OCI-LY3 (cell line): ENCODE measurements at regions not wholly inside any gene's neighbourhood (a gene's known extent, or its start where the extent isn't known, plus 50 kb on each side); places are given as distances from the start of the nearest gene placed in this dataset.

Experiments
- H2AFZ ChIP-seq: fragments of 200-600, 300-600 bp; shearing (Covaris generic); 2 replicates; pipeline ENCODE4 v1.6.0; 2014; ENCODE audit warnings: antibody characterized with exemption, low read depth, low read length
- H3K27ac ChIP-seq: fragments of 200-600, 300-600 bp; sonication (generic); 2 replicates; pipeline ENCODE4 v1.5.1; 2014; ENCODE audit warnings: mild to moderate bottlenecking, low read length, moderate library complexity, mixed read lengths
- H3K27me3 ChIP-seq: fragments of 200-600, 300-600 bp; sonication (generic); 2 replicates; pipeline ENCODE4 v1.6.1; 2014; ENCODE audit warnings: low read depth, low read length, mixed read lengths
- H3K36me3 ChIP-seq: fragments of 200-600, 300-600 bp; sonication (generic); replicated peaks from 2 replicates; pipeline ENCODE3; 2014; ENCODE audit warnings: low read depth, low read length, mixed read lengths
- H3K4me1 ChIP-seq: fragments of 300-600, 200-600 bp; sonication (generic); 2 replicates; pipeline ENCODE4 v1.6.1; 2014; ENCODE audit warnings: low read length, mixed read lengths
- H3K4me2 ChIP-seq: fragments of 200-600, 300-600 bp; sonication (generic); 2 replicates; pipeline ENCODE4 v1.6.1; 2014; ENCODE audit warnings: low read length, mixed read lengths
- H3K4me3 ChIP-seq: fragments of 300-600, 200-600 bp; sonication (generic); 2 replicates; pipeline ENCODE4 v1.5.1; 2014; ENCODE audit warnings: antibody characterized with exemption, mild to moderate bottlenecking, low read length, moderate library complexity
- H3K79me2 ChIP-seq: fragments of 300-600, 200-600 bp; shearing (Covaris generic); 2 replicates; pipeline ENCODE4 v1.6.1; 2014; ENCODE audit warnings: mild to moderate bottlenecking, low read length, mixed read lengths
- H3K9ac ChIP-seq: fragments of 300-600, 200-600 bp; shearing (Covaris generic); 2 replicates; pipeline ENCODE4 v1.6.0; 2014; ENCODE audit warnings: mild to moderate bottlenecking, low read length, moderate library complexity
- H3K9me3 ChIP-seq: fragments of 200-600, 300-600 bp; shearing (Covaris generic); 2 replicates; pipeline ENCODE4 v1.6.1; 2014; ENCODE audit warnings: low read length, mixed read lengths; ENCODE audit not compliant: insufficient read depth
- H4K20me1 ChIP-seq: fragments of 200-600, 300-600 bp; sonication (generic); 2 replicates; pipeline ENCODE4 v1.6.1; 2016; ENCODE audit warnings: low read length, mixed read lengths; ENCODE audit not compliant: insufficient read depth
- CTCF ChIP-seq: fragments of 200-600, 300-600 bp; sonication (generic); IDR thresholded peaks from 2 replicates; pipeline ENCODE4 v1.5.1; 2014; ENCODE audit warnings: antibody characterized with exemption, low read length, low read depth
- EZH2phosphoT487 ChIP-seq: fragments of 200-600 bp; shearing (Covaris generic); IDR thresholded peaks from 2 replicates; pipeline ENCODE4 v1.6.1; 2018; ENCODE audit warnings: antibody characterized with exemption, mixed run types, low read depth

GRCh38 chr5:90306613-90307012 lies 102.9 kb downstream of the CETN3 start:
- Histone ChIP-seq H3K4me3 (no peak overlapping the region), H3K79me2 (no peaks in the 10 kb centered on the region), H3K27me3 (no peaks in the 10 kb centered on the region), H4K20me1 (no peaks in the 10 kb centered on the region), H3K27ac (no peak overlapping the region), H3K9ac (no peak overlapping the region), H3K4me1 (no peaks in the 10 kb centered on the region), H3K4me2 (no peak overlapping the region), H2AFZ (no peak overlapping the region), H3K36me3 (no peaks in the 10 kb centered on the region), H3K9me3 (no peaks in the 10 kb centered on the region)
- no peak for TF ChIP-seq CTCF
- no peak for TF ChIP-seq EZH2phosphoT487

GRCh38 chr5:90305041-90305720 lies 104.4 kb downstream of the CETN3 start:
- no peak overlapping the region for H3K4me3 ChIP-seq
- H3K27ac ChIP-seq: no peak overlapping the region
- no peak for TF ChIP-seq EZH2phosphoT487
- no peak for TF ChIP-seq CTCF
- H3K4me2 ChIP-seq: no peak overlapping the region
- no peaks in the 10 kb centered on the region for H3K9me3 ChIP-seq
- no peak overlapping the region for H3K9ac ChIP-seq
- no peaks in the 10 kb centered on the region for H3K27me3 ChIP-seq
- no peak overlapping the region for H2AFZ ChIP-seq
- H3K4me1 ChIP-seq: no peaks in the 10 kb centered on the region
- H4K20me1 ChIP-seq: no peaks in the 10 kb centered on the region
- no peaks in the 10 kb centered on the region for H3K79me2 ChIP-seq
- H3K36me3 ChIP-seq: no peaks in the 10 kb centered on the region

- no peak overlapping the region for H2AFZ ChIP-seq
Measured at GRCh38 chr5:90301248-90301647, 108.3 kb downstream of the CETN3 start.

More at GRCh38 chr5:90301248-90301647, 108.3 kb downstream of the CETN3 start:
- no peaks in the 10 kb centered on the region for H3K36me3 ChIP-seq
- H3K27me3 ChIP-seq: no peaks in the 10 kb centered on the region
- no peak overlapping the region for H3K27ac ChIP-seq
- no peaks in the 10 kb centered on the region for H3K9me3 ChIP-seq
- TF ChIP-seq EZH2phosphoT487 (no peak), CTCF (no peak)
- no peaks in the 10 kb centered on the region for H3K4me1 ChIP-seq
- H3K4me3 ChIP-seq: no peak overlapping the region
- no peak overlapping the region for H3K9ac ChIP-seq
- no peaks in the 10 kb centered on the region for H3K79me2 ChIP-seq
- no peaks in the 10 kb centered on the region for H4K20me1 ChIP-seq
- H3K4me2 ChIP-seq: no peak overlapping the region
